ENCODE measurements at regions not wholly inside any gene's neighbourhood (a gene's known extent, or its start where the extent isn't known, plus 50 kb on each side); places are given as distances from the start of the nearest gene placed in this dataset.

- no peak for TF ChIP-seq POLR2A (IDR thresholded peaks at IDR 0.05)
- no peak for TF ChIP-seq CTCF (IDR thresholded peaks at IDR 0.05)
Observed at GRCh38 chr2:153140498-153140897, 338.1 kb downstream of the RPRM start.
